ENCODE measurements at regions not wholly inside any gene's neighbourhood (a gene's known extent, or its start where the extent isn't known, plus 50 kb on each side); places are given as distances from the start of the nearest gene placed in this dataset.

DNA sequence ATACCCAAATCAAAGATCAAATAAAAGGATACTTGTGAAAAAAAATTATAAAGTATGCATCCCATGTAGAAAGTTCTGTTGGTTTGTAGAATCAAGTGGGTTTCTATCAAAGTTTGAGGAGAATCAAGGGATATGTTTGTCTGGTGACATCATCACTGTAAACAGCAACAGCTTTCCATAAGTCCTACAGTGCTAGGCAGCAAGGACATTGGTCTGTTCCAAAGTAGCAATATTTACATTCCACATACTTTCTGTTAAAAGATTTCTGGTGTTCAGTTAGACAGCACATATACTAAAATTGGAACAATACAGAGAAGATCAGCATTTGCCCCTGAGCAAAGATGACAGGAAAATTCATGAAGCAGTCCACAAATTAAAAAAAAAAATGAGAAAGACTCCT is 683.9 kb downstream of the XPNPEP1 start:
- TF ChIP-seq EZH2 (IDR thresholded peaks at IDR 0.05; ENCODE audit: insufficient read depth, poor library complexity, severe bottlenecking), result no peak
- TF ChIP-seq EZH2phosphoT487 (IDR thresholded peaks at IDR 0.05; ENCODE audit: insufficient read depth, low read depth), result no peak

All from GM23248 (cell line).